ENCODE measurements at regions not wholly inside any gene's neighbourhood (a gene's known extent, or its start where the extent isn't known, plus 50 kb on each side); places are given as distances from the start of the nearest gene placed in this dataset.

DNA sequence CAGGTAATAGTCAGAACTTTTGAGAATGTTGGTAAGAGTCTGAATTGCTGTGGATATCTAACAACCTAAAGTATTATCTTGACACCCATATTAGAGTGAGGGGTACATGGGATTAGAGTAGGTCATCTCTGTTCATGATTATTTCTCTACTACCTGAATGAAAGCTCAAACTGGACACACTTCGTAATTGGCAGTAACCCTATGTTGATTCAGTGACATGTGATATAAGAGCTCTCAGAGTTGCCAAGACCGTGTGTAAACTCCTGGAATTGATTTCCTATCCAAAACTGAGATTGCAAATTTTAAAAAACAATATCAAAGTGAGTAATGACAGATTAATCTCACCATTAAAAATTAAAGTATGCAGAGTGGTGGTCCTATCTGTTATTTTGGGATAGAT is 214.8 kb upstream of the ARHGEF26 start:
- Histone ChIP-seq H3K27me3 (no peaks in the 10 kb centered on the region), H3K36me3 (no peaks in the 10 kb centered on the region), H3K27ac (no peak overlapping the region), H3K4me3 (no peak overlapping the region), H3K9me3 (no peaks in the 10 kb centered on the region), H3K4me1 (no peaks in the 10 kb centered on the region)
- 62% methylated on average over 2 of the region's 2 CpGs for WGBS
- TF ChIP-seq POLR2A (IDR thresholded peaks at IDR 0.05) (no peak), POLR2AphosphoS5 (IDR thresholded peaks at IDR 0.05) (no peak), EP300 (IDR thresholded peaks at IDR 0.05) (no peak)
- TF ChIP-seq, protein P1, sequence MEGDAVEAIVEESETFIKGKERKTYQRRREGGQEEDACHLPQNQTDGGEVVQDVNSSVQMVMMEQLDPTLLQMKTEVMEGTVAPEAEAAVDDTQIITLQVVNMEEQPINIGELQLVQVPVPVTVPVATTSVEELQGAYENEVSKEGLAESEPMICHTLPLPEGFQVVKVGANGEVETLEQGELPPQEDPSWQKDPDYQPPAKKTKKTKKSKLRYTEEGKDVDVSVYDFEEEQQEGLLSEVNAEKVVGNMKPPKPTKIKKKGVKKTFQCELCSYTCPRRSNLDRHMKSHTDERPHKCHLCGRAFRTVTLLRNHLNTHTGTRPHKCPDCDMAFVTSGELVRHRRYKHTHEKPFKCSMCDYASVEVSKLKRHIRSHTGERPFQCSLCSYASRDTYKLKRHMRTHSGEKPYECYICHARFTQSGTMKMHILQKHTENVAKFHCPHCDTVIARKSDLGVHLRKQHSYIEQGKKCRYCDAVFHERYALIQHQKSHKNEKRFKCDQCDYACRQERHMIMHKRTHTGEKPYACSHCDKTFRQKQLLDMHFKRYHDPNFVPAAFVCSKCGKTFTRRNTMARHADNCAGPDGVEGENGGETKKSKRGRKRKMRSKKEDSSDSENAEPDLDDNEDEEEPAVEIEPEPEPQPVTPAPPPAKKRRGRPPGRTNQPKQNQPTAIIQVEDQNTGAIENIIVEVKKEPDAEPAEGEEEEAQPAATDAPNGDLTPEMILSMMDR (IDR thresholded peaks at IDR 0.05), result no peak
- no peak for DNase-seq (ENCODE audit: low spot score in 2 of 2)

DNA sequence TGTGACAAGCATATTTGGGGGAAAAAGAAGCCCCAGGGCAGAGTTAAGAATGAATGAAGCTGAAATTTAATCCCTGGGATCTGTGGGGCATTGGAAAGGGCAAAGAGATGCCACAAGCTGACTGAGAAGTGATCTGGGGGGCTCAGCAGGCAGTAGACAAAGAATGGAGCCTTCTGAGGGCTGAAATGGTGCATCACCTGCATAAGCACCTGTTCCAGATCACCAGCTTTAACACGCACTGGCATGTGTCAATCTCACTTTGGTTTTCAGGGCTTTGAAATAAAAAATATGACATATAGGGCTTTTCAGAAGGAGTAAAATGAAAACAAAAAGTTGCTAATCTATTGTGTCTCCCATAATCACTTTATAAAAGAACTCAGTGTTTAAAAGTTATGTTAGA is 210.8 kb upstream of the ARHGEF26 start:
- Histone ChIP-seq H3K9me3 (no peaks in the 10 kb centered on the region), H3K27ac (no peak overlapping the region), H3K27me3 (no peaks in the 10 kb centered on the region), H3K4me3 (no peak overlapping the region), H3K36me3 (no peaks in the 10 kb centered on the region), H3K4me1 (no peaks in the 10 kb centered on the region)
- 55% methylated on average over 1 of the region's 1 CpG for WGBS
- TF ChIP-seq POLR2A (IDR thresholded peaks at IDR 0.05) (no peak), EP300 (IDR thresholded peaks at IDR 0.05) (no peak), POLR2AphosphoS5 (IDR thresholded peaks at IDR 0.05) (no peak)
- TF ChIP-seq, protein P1 (IDR thresholded peaks at IDR 0.05), result no peak
- no peak for DNase-seq (ENCODE audit: low spot score in 2 of 2)

DNA sequence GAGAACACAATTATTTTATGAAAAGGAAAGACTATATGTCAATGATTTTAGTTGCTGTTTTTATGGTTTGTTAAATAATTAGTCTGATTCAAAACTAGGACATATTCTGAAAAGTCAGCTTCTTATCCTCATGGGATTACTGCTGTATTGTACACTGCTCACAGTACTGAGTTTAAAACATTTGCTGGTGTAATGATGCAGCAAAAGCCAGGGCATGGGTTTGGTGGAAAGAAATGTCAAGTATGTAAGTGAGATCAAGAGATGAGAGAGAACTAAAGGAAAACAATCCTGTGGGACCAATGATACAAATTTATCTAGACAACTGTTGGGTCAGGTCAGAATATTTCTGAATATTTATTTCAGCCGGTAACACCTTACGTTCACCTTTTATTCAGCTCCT is 210.1 kb upstream of the ARHGEF26 start:
- TF ChIP-seq, protein P1 (IDR thresholded peaks at IDR 0.05), result no peak
- no peak for TF ChIP-seq EP300 (IDR thresholded peaks at IDR 0.05)
- TF ChIP-seq POLR2AphosphoS5 (IDR thresholded peaks at IDR 0.05), result no peak
- no peak for TF ChIP-seq POLR2A (IDR thresholded peaks at IDR 0.05)
- no peaks in the 10 kb centered on the region for H3K4me1 ChIP-seq
- H3K27me3 ChIP-seq, result no peaks in the 10 kb centered on the region
- no peaks in the 10 kb centered on the region for H3K9me3 ChIP-seq
- no peaks in the 10 kb centered on the region for H3K36me3 ChIP-seq
- H3K27ac ChIP-seq, result no peak overlapping the region
- 86% methylated on average over 2 of the region's 2 CpGs for WGBS
- H3K4me3 ChIP-seq, result no peak overlapping the region
- DNase-seq (ENCODE audit: low spot score in 2 of 2), result no peak

DNA sequence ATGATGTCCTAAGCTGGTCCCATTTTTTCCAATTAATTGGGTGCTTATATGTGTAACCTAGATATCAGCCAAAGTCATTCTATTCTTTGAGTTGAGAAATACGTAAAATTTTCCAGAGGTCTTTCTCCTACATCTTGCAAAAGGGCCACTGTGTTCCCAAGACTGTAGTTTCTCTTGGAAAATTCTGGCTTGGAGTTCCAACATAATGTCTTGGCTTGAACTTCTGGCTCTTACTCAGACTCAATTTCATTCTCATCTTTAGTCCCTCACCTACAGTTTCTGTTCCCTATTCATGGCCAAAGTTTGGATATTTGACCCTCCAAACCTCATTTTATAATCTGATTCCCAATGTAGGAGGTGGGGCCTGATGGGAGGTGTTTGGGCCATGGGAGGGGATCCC is 201.4 kb upstream of the ARHGEF26 start:
- Histone ChIP-seq H3K4me3 (no peak overlapping the region), H3K27ac (no peak overlapping the region), H3K9me3 (no peaks in the 10 kb centered on the region), H3K36me3 (no peaks in the 10 kb centered on the region), H3K4me1 (no peaks in the 10 kb centered on the region), H3K27me3 (no peaks in the 10 kb centered on the region)
- TF ChIP-seq EP300 (IDR thresholded peaks at IDR 0.05), result no peak
- TF ChIP-seq, protein P1 (IDR thresholded peaks at IDR 0.05), result no peak
- no peak for TF ChIP-seq POLR2A (IDR thresholded peaks at IDR 0.05)
- TF ChIP-seq POLR2AphosphoS5 (IDR thresholded peaks at IDR 0.05), result no peak
- no peak for DNase-seq (ENCODE audit: low spot score in 2 of 2)
- 84% methylated on average over 1 of the region's 1 CpG for WGBS

DNA sequence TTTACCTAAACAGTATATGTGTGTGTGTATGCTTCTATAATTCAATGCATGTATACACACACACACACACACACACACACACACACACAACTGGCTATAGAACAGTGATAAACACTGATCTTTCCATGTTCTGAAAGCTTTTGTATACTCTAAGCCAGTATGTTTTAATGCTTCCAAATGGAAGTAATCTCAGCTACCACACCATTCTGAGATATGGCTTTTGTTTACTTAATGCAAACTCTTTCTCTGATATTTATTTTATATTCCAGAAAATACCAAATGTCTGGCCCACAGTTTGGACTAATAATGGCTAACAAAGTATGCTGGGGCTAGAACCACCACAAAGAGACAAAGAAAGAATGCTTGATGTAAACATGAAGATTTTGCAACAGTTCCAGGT is 199.4 kb upstream of the ARHGEF26 start:
- H3K4me3 ChIP-seq, result no peak overlapping the region
- no peaks in the 10 kb centered on the region for H3K9me3 ChIP-seq
- H3K27ac ChIP-seq, result no peak overlapping the region
- no peak for DNase-seq (ENCODE audit: low spot score in 2 of 2)
- H3K4me1 ChIP-seq, result no peaks in the 10 kb centered on the region
- TF ChIP-seq, protein P1 (IDR thresholded peaks at IDR 0.05), result no peak
- TF ChIP-seq EP300 (IDR thresholded peaks at IDR 0.05) (no peak), POLR2AphosphoS5 (IDR thresholded peaks at IDR 0.05) (no peak), POLR2A (IDR thresholded peaks at IDR 0.05) (no peak)
- H3K27me3 ChIP-seq, result no peaks in the 10 kb centered on the region
- H3K36me3 ChIP-seq, result no peaks in the 10 kb centered on the region

Data from suprapubic skin (tissue), 4 donors.